Fibroblast of lung (primary cell): ENCODE measurements at regions not wholly inside any gene's neighbourhood (a gene's known extent, or its start where the extent isn't known, plus 50 kb on each side); places are given as distances from the start of the nearest gene placed in this dataset.

Source experiments
- CTCF ChIP-seq, 2 donors: IDR thresholded peaks in 1 of 2; conservative IDR thresholded peaks in 1 of 2; 1 replicate in 1 of 2; 2 replicates in 1 of 2; pipeline ENCODE4 v1.5.1; 2011 to 2012; ENCODE audit warnings: low read length in 2 of 2, control low read depth in 1 of 2, inconsistent platforms in 1 of 2, low read depth in 1 of 2, mild to moderate bottlenecking in 1 of 2
- EZH2 ChIP-seq: IDR thresholded peaks from 2 replicates; pipeline ENCODE4 v1.5.1; 2012; ENCODE audit warnings: low read length, control low read depth, mild to moderate bottlenecking; ENCODE audit errors: missing control alignments

GRCh38 chr1:228804173-228804572 lies 68.9 kb downstream of the RHOU start:
- TF ChIP-seq CTCF (conservative IDR thresholded peaks at IDR 0.05 in 1 of 2, IDR thresholded peaks at IDR 0.05 in 1 of 2; ENCODE audit: low read depth in 1 of 2, low read length in 2 of 2) = no peak
- no peak for TF ChIP-seq EZH2
